ENCODE measurements at regions not wholly inside any gene's neighbourhood (a gene's known extent, or its start where the extent isn't known, plus 50 kb on each side); places are given as distances from the start of the nearest gene placed in this dataset.

- DNase-seq (ENCODE audit: low read depth): no peak
- Histone ChIP-seq H3K9me3 (ENCODE audit: insufficient read depth, low read depth, low read length) (no peaks in the 10 kb centered on the region), H3K9ac (ENCODE audit: low read length) (no peak overlapping the region), H4K20me1 (ENCODE audit: insufficient read depth, low read length) (no peaks in the 10 kb centered on the region), H3K4me1 (ENCODE audit: insufficient read depth, low read length) (no peaks in the 10 kb centered on the region), H3K36me3 (ENCODE audit: insufficient read depth, low read length) (no peaks in the 10 kb centered on the region), H2AFZ (ENCODE audit: low read depth, low read length) (no peak overlapping the region), H3K4me2 (ENCODE audit: low read length) (no peak overlapping the region), H3K79me2 (ENCODE audit: insufficient read depth, low read length) (no peaks in the 10 kb centered on the region), H3K27ac (ENCODE audit: low read depth, low read length) (no peak overlapping the region), H3K4me3 (ENCODE audit: insufficient read depth, low read depth, low read length) (no peak overlapping the region), H3K27me3 (ENCODE audit: insufficient read depth, low read length) (no peaks in the 10 kb centered on the region)
- FAIRE-seq: no peak
- Mint-ChIP-seq H3K4me1 (ENCODE audit: low read depth, unreplicated experiment) (no peaks in the 10 kb centered on the region), H3K4me3 (ENCODE audit: unreplicated experiment) (no peak overlapping the region), H3K27me3 (ENCODE audit: low read depth, unreplicated experiment) (peaks cover 7% of the 10 kb centered on the region), H3K27ac (ENCODE audit: unreplicated experiment) (no peak overlapping the region), H3K36me3 (ENCODE audit: low read depth, unreplicated experiment) (no peaks in the 10 kb centered on the region), H3K9me3 (ENCODE audit: unreplicated experiment) (no peaks in the 10 kb centered on the region)
- no peak for TF ChIP-seq EZH2 (IDR thresholded peaks at IDR 0.05; ENCODE audit: insufficient read depth, low read length)
- no peak for TF ChIP-seq CTCF (IDR thresholded peaks at IDR 0.05; ENCODE audit: insufficient read depth, low read depth, low read length)
Observed at GRCh38 chr2:60621688-60622429, 68.4 kb upstream of the BCL11A start.

- H3K4me1 ChIP-seq (ENCODE audit: insufficient read depth, low read length): no peaks in the 10 kb centered on the region
- no peak overlapping the region for H3K9ac ChIP-seq (ENCODE audit: low read length)
- Mint-ChIP-seq H3K4me1 (ENCODE audit: low read depth, unreplicated experiment) (no peaks in the 10 kb centered on the region), H3K4me3 (ENCODE audit: unreplicated experiment) (no peak overlapping the region), H3K27ac (ENCODE audit: unreplicated experiment) (no peak overlapping the region), H3K27me3 (ENCODE audit: low read depth, unreplicated experiment) (peaks cover 8% of the 10 kb centered on the region), H3K9me3 (ENCODE audit: unreplicated experiment) (no peaks in the 10 kb centered on the region), H3K36me3 (ENCODE audit: low read depth, unreplicated experiment) (no peaks in the 10 kb centered on the region)
- no peaks in the 10 kb centered on the region for H3K9me3 ChIP-seq (ENCODE audit: insufficient read depth, low read depth, low read length)
- TF ChIP-seq EZH2 (IDR thresholded peaks at IDR 0.05; ENCODE audit: insufficient read depth, low read length) (no peak), CTCF (IDR thresholded peaks at IDR 0.05; ENCODE audit: insufficient read depth, low read depth, low read length) (no peak)
- H4K20me1 ChIP-seq (ENCODE audit: insufficient read depth, low read length): no peaks in the 10 kb centered on the region
- H3K36me3 ChIP-seq (ENCODE audit: insufficient read depth, low read length): no peaks in the 10 kb centered on the region
- FAIRE-seq: no peak
- H2AFZ ChIP-seq (ENCODE audit: low read depth, low read length): no peak overlapping the region
- H3K79me2 ChIP-seq (ENCODE audit: insufficient read depth, low read length): no peaks in the 10 kb centered on the region
- H3K4me3 ChIP-seq (ENCODE audit: insufficient read depth, low read depth, low read length): no peak overlapping the region
- no peak overlapping the region for H3K27ac ChIP-seq (ENCODE audit: low read depth, low read length)
- no peak for DNase-seq (ENCODE audit: low read depth)
- H3K27me3 ChIP-seq (ENCODE audit: insufficient read depth, low read length): no peaks in the 10 kb centered on the region
- no peak overlapping the region for H3K4me2 ChIP-seq (ENCODE audit: low read length)
Observed at GRCh38 chr2:60623040-60623439, 69.6 kb upstream of the BCL11A start.

GRCh38 chr2:60627412-60627811 lies 74.0 kb upstream of the BCL11A start:
- FAIRE-seq: no peak
- no peak for TF ChIP-seq CTCF (IDR thresholded peaks at IDR 0.05; ENCODE audit: insufficient read depth, low read depth, low read length)
- TF ChIP-seq EZH2 (IDR thresholded peaks at IDR 0.05; ENCODE audit: insufficient read depth, low read length): no peak
- Histone ChIP-seq H3K9ac (ENCODE audit: low read length) (no peak overlapping the region), H3K36me3 (ENCODE audit: insufficient read depth, low read length) (no peaks in the 10 kb centered on the region), H3K27ac (ENCODE audit: low read depth, low read length) (no peak overlapping the region), H2AFZ (ENCODE audit: low read depth, low read length) (no peak overlapping the region), H3K4me3 (ENCODE audit: insufficient read depth, low read depth, low read length) (no peak overlapping the region), H3K9me3 (ENCODE audit: insufficient read depth, low read depth, low read length) (no peaks in the 10 kb centered on the region), H4K20me1 (ENCODE audit: insufficient read depth, low read length) (no peaks in the 10 kb centered on the region), H3K4me2 (ENCODE audit: low read length) (no peak overlapping the region), H3K79me2 (ENCODE audit: insufficient read depth, low read length) (no peaks in the 10 kb centered on the region), H3K4me1 (ENCODE audit: insufficient read depth, low read length) (no peaks in the 10 kb centered on the region), H3K27me3 (ENCODE audit: insufficient read depth, low read length) (no peaks in the 10 kb centered on the region)
- no peak overlapping the region for H3K27ac Mint-ChIP-seq (ENCODE audit: unreplicated experiment)
- H3K9me3 Mint-ChIP-seq (ENCODE audit: unreplicated experiment): peaks cover 3% of the 10 kb centered on the region
- no peak overlapping the region for H3K4me3 Mint-ChIP-seq (ENCODE audit: unreplicated experiment)
- DNase-seq (ENCODE audit: low read depth): no peak
- peaks cover 15% of the 10 kb centered on the region for H3K27me3 Mint-ChIP-seq (ENCODE audit: low read depth, unreplicated experiment)
- no peaks in the 10 kb centered on the region for H3K4me1 Mint-ChIP-seq (ENCODE audit: low read depth, unreplicated experiment)
- no peaks in the 10 kb centered on the region for H3K36me3 Mint-ChIP-seq (ENCODE audit: low read depth, unreplicated experiment)

All from astrocyte (in vitro differentiated cells and primary cell).